LNCAP (cell line): ENCODE measurements at regions not wholly inside any gene's neighbourhood (a gene's known extent, or its start where the extent isn't known, plus 50 kb on each side); places are given as distances from the start of the nearest gene placed in this dataset.

Experiments
- TF ChIP-seq, protein P1 (sequence below): fragments of 450-650 bp; IDR thresholded peaks from 2 replicates; pipeline ENCODE4 v1.5.1; 2017; ENCODE audit warnings: mild to moderate bottlenecking

DNA sequence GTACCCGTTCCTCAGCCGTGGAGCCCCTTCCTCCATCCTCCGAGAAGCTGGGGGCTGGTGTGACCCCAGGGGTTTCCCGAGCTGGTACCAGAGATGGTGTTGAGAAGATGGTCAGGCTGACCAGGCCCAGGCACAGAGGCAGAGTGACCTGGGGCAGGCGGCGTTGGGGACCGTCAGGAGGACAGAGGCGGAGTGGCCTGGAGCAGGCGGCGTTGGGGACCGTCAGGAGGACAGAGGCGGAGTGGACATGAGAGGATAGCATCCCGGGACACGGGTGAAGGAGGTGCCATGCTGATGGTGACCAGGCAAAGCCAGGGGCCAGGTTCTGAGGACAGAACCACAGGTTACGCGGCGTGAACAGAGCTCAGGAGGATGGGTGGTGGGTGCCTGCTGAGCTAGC, 75.9 kb upstream of the TTC34 start:
- TF ChIP-seq, protein P1, sequence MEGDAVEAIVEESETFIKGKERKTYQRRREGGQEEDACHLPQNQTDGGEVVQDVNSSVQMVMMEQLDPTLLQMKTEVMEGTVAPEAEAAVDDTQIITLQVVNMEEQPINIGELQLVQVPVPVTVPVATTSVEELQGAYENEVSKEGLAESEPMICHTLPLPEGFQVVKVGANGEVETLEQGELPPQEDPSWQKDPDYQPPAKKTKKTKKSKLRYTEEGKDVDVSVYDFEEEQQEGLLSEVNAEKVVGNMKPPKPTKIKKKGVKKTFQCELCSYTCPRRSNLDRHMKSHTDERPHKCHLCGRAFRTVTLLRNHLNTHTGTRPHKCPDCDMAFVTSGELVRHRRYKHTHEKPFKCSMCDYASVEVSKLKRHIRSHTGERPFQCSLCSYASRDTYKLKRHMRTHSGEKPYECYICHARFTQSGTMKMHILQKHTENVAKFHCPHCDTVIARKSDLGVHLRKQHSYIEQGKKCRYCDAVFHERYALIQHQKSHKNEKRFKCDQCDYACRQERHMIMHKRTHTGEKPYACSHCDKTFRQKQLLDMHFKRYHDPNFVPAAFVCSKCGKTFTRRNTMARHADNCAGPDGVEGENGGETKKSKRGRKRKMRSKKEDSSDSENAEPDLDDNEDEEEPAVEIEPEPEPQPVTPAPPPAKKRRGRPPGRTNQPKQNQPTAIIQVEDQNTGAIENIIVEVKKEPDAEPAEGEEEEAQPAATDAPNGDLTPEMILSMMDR = no peak

DNA sequence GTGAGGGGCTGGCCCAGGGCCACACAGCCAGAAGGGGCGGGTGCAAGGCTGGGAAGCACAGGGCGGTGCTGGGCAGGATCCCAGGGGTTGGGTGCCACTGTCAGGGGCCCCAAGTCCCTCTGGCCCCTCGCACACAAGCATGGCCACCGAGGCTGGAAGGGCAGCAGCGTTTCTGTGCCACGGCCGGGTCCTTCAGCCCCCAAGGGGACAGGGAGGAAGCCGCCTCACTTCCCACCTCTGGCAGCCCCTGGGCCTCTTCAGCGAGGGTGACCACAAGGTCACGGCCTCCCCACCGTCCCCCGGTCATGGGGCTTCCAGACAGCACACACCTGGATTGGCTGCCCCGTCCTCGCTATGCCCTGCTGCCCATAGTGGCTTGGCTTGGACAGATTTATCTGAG, 77.1 kb upstream of the TTC34 start:
- TF ChIP-seq, protein P1 = no peak

DNA sequence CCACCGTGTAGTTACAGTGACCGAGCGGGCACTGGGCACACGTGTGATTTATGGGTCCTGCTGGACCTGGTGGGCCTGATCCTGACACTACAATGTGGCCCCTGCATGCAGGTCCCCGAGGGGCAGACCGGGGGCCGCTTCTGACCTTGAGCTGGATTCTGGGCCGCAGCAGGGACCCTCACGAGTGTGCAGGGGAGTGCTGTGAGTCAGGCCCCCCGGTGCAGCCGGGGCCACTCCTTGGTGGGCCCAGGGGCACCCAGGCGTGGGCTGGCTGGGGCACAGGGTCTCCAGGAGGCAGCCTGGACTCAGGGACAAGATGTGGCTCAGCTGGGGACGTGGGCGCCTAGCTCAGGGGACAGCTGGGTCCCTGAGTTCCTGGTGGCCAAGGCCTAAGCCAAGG, 77.5 kb upstream of the TTC34 start:
- TF ChIP-seq, protein P1 = no peak

DNA sequence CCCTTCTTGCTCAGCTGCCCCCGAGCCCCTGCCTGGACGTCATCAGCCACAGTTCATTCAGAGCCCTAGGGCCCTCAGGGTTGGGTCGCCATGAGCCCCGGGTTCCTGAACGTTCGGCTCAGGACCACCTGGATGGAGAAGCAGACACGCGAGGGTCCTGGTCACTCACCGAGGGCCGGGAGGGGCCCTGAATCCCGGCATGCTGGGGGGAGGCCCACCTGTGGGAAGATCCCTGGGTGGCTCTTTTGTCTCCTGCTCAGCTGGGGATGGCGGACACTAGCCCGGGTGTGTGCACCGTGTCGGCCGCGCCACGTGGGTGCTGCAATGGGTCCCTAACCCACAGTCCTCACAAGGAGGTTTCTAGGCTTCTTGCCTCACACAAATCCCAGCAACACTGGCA, 78.1 kb upstream of the TTC34 start:
- TF ChIP-seq, protein P1 = no peak

DNA sequence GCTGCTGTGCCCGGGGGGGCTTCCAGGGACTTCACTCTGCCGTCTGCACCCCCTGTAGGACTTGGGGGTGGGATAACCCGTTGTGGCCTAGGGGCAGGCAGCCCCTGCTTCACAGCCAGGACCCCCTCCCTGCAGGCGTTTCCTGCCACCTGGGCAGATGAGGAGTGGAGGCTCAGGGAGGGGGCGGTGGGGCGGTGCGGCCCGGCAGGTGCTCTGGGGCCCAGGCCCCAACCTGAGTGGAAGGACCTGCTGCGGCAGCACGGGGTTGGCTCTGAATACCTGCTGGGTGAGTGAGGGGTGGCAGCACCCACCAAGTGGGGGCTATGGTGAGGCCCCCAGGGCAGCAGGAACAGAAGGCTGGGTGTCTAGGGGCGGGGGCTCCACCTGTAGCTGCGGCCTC, 78.6 kb upstream of the TTC34 start:
- TF ChIP-seq, protein P1 = no peak

DNA sequence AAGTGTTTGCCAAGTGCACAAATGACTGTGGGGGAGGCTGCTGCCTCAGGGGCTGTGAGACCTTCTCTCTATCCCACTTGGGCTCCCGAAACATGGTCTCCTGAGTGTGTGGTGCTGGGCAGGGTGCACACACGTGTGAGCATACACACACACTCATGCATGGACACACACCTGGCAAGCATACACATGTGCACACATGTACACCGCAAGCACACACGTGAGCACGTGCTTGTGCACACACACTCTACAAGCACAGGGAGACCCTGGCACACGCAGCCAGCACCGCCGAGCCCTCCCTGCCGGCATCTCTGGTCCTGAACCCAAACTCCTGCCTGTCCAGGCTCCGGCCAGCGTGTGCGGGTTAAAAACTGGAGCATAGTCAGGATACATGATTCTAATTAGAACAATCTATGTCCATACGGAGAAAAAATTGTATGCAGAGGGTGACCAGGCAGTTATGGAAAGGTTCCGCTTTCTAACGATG, 79.4 kb upstream of the TTC34 start:
- TF ChIP-seq, protein P1 = no peak

DNA sequence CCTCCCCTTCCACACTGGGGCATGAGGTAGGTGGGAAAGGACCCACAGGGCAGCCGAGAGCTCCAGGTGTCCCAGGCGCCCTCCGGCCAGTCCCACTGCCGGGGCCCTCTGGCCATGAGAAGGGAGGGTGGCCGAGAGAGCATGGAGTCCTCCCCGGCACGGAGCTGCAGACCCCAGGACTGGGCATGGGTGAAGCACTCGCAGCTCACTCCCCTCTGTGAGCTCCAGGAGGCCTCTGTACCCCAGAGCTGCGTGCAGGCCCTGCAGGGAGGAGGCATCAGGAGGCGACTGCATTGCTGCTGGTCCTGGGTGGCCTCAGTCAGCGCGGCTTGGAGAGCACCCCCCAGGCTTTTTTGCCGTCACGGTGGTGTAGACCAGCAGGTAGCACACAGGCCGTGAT, 80.1 kb upstream of the TTC34 start:
- TF ChIP-seq, protein P1 = no peak
